ENCODE measurements at regions not wholly inside any gene's neighbourhood (a gene's known extent, or its start where the extent isn't known, plus 50 kb on each side); places are given as distances from the start of the nearest gene placed in this dataset.

GRCh38 chr7:21318916-21319270 lies 109.0 kb upstream of the SP4 start:
- no peak for TF ChIP-seq CTCF (IDR thresholded peaks at IDR 0.05; ENCODE audit: insufficient read depth, low read length, poor library complexity, severe bottlenecking)
- Histone ChIP-seq H3K4me3 (ENCODE audit: low read depth, low read length) (no peak overlapping the region), H3K27me3 (ENCODE audit: control insufficient read depth, insufficient read depth, low read length) (no peaks in the 10 kb centered on the region), H3K36me3 (ENCODE audit: control insufficient read depth, insufficient read depth, low read length) (no peaks in the 10 kb centered on the region)
- DNase-seq (ENCODE audit: low read depth): no peak

GRCh38 chr7:21326241-21326640 lies 101.6 kb upstream of the SP4 start:
- no peak for DNase-seq (ENCODE audit: low read depth)
- no peaks in the 10 kb centered on the region for H3K27me3 ChIP-seq (ENCODE audit: control insufficient read depth, insufficient read depth, low read length)
- no peaks in the 10 kb centered on the region for H3K36me3 ChIP-seq (ENCODE audit: control insufficient read depth, insufficient read depth, low read length)
- TF ChIP-seq CTCF (IDR thresholded peaks at IDR 0.05; ENCODE audit: insufficient read depth, low read length, poor library complexity, severe bottlenecking): no peak
- no peak overlapping the region for H3K4me3 ChIP-seq (ENCODE audit: low read depth, low read length)

GRCh38 chr7:21326921-21327320 lies 101.0 kb upstream of the SP4 start:
- TF ChIP-seq CTCF (IDR thresholded peaks at IDR 0.05; ENCODE audit: insufficient read depth, low read length, poor library complexity, severe bottlenecking): no peak
- H3K36me3 ChIP-seq (ENCODE audit: control insufficient read depth, insufficient read depth, low read length): no peaks in the 10 kb centered on the region
- no peak overlapping the region for H3K4me3 ChIP-seq (ENCODE audit: low read depth, low read length)
- no peaks in the 10 kb centered on the region for H3K27me3 ChIP-seq (ENCODE audit: control insufficient read depth, insufficient read depth, low read length)
- DNase-seq (ENCODE audit: low read depth): no peak

- no peaks in the 10 kb centered on the region for H3K36me3 ChIP-seq (ENCODE audit: control insufficient read depth, insufficient read depth, low read length)
- H3K4me3 ChIP-seq (ENCODE audit: low read depth, low read length): no peak overlapping the region
- TF ChIP-seq CTCF (IDR thresholded peaks at IDR 0.05; ENCODE audit: insufficient read depth, low read length, poor library complexity, severe bottlenecking): no peak
- DNase-seq (ENCODE audit: low read depth): no peak
- no peaks in the 10 kb centered on the region for H3K27me3 ChIP-seq (ENCODE audit: control insufficient read depth, insufficient read depth, low read length)
These were observed 100.2 kb upstream of the SP4 start for GRCh38 chr7:21327422-21328409.

- no peak overlapping the region for H3K4me3 ChIP-seq (ENCODE audit: low read depth, low read length)
- no peak for TF ChIP-seq CTCF (IDR thresholded peaks at IDR 0.05; ENCODE audit: insufficient read depth, low read length, poor library complexity, severe bottlenecking)
These were observed 97.3 kb upstream of the SP4 start for GRCh38 chr7:21330462-21331178.

More at GRCh38 chr7:21330462-21331178, 97.3 kb upstream of the SP4 start:
- H3K27me3 ChIP-seq (ENCODE audit: control insufficient read depth, insufficient read depth, low read length): no peaks in the 10 kb centered on the region
- no peak for DNase-seq (ENCODE audit: low read depth)
- H3K36me3 ChIP-seq (ENCODE audit: control insufficient read depth, insufficient read depth, low read length): no peaks in the 10 kb centered on the region
